ENCODE measurements at regions not wholly inside any gene's neighbourhood (a gene's known extent, or its start where the extent isn't known, plus 50 kb on each side); places are given as distances from the start of the nearest gene placed in this dataset.

- TF ChIP-seq, protein P1, sequence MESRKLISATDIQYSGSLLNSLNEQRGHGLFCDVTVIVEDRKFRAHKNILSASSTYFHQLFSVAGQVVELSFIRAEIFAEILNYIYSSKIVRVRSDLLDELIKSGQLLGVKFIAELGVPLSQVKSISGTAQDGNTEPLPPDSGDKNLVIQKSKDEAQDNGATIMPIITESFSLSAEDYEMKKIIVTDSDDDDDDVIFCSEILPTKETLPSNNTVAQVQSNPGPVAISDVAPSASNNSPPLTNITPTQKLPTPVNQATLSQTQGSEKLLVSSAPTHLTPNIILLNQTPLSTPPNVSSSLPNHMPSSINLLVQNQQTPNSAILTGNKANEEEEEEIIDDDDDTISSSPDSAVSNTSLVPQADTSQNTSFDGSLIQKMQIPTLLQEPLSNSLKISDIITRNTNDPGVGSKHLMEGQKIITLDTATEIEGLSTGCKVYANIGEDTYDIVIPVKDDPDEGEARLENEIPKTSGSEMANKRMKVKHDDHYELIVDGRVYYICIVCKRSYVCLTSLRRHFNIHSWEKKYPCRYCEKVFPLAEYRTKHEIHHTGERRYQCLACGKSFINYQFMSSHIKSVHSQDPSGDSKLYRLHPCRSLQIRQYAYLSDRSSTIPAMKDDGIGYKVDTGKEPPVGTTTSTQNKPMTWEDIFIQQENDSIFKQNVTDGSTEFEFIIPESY (IDR thresholded peaks at IDR 0.05; ENCODE audit: borderline replicate concordance, low read depth), result no peak
- TF ChIP-seq NRF1 (IDR thresholded peaks at IDR 0.05; ENCODE audit: low read depth, low read length), result no peak
- TF ChIP-seq, protein P2, sequence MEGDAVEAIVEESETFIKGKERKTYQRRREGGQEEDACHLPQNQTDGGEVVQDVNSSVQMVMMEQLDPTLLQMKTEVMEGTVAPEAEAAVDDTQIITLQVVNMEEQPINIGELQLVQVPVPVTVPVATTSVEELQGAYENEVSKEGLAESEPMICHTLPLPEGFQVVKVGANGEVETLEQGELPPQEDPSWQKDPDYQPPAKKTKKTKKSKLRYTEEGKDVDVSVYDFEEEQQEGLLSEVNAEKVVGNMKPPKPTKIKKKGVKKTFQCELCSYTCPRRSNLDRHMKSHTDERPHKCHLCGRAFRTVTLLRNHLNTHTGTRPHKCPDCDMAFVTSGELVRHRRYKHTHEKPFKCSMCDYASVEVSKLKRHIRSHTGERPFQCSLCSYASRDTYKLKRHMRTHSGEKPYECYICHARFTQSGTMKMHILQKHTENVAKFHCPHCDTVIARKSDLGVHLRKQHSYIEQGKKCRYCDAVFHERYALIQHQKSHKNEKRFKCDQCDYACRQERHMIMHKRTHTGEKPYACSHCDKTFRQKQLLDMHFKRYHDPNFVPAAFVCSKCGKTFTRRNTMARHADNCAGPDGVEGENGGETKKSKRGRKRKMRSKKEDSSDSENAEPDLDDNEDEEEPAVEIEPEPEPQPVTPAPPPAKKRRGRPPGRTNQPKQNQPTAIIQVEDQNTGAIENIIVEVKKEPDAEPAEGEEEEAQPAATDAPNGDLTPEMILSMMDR (IDR thresholded peaks at IDR 0.05), result no peak
- no peak for TF ChIP-seq RCOR1 (IDR thresholded peaks at IDR 0.05; ENCODE audit: low read length)
- TF ChIP-seq POLR2AphosphoS5 (IDR thresholded peaks at IDR 0.05; ENCODE audit: low read depth, low read length), result no peak
- TF ChIP-seq FOXM1 (IDR thresholded peaks at IDR 0.05; ENCODE audit: low read depth), result no peak
- TF ChIP-seq YY1 (IDR thresholded peaks at IDR 0.05; ENCODE audit: low read depth), result no peak
- no peak for TF ChIP-seq TAF1 (IDR thresholded peaks at IDR 0.05; ENCODE audit: borderline replicate concordance, low read depth, low read length)
- TF ChIP-seq EP300 (IDR thresholded peaks at IDR 0.05; ENCODE audit: borderline replicate concordance in 1 of 2, low read depth in 1 of 2, low read length in 1 of 2), result no peak
- no peak for TF ChIP-seq SMC3 (IDR thresholded peaks at IDR 0.05; ENCODE audit: low read depth, low read length)
- no peak for TF ChIP-seq REST (IDR thresholded peaks at IDR 0.05; ENCODE audit: low read depth, low read length)
Observed at GRCh38 chr1:201675143-201675542, 136.2 kb downstream of the NAV1 start.
